Stimulated activated naive CD8-positive, alpha-beta T cell treated with anti-CD3 and anti-CD28 coated beads, Interleukin-15, Interleukin-2, amounts not matched to agents 100 U/mL and 50 U/mL, for 24 hours (primary cell): ENCODE measurements at regions not wholly inside any gene's neighbourhood (a gene's known extent, or its start where the extent isn't known, plus 50 kb on each side); places are given as distances from the start of the nearest gene placed in this dataset.
"Not testable (repeated sequence)": the region's sequence is repeated elsewhere in the genome, so short reads cannot be mapped to it uniquely, and the experiment has no call there.

Experiments used
- ATAC-seq: fragments of 150-1000 bp; cut with Tn5 transposase; one replicate; pipeline ENCODE4 v1.10.0; 2021
- DNase-seq: peaks from one replicate; pipeline ENCODE4 v3.0.0; 2021

DNA sequence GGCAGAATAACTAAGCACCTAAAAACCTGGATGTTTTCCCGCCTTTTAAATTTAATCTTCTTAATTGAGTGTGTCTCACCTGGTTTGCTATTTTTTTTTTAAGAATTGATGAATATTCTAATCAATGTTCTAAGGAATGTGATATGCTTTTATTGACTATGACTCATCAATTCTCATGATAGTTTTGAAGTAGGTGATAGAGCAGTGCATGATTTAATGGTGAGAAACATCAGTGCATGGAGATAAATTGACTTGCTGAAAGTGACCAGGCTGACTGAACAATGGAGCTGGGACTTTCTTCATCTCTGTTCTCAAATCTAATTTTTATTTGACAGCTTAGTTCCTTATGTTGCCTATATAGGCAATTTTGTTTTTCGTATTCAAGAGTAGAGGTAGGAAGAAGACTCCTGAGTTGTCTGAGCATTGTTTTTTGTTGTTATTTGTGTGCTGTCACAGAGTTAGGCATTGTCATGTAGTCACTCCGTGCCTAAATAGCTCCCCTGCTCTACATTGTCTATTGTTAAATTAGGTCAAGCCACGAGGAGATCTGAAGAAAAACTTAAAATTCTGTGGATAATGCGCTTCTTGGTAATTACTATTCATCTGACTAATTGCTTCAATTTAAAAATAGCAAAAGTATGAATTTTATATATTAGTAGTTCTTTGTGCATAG is 59.0 kb upstream of the NUTM2F start:
- peak; percentile 46 for ATAC-seq

DNA sequence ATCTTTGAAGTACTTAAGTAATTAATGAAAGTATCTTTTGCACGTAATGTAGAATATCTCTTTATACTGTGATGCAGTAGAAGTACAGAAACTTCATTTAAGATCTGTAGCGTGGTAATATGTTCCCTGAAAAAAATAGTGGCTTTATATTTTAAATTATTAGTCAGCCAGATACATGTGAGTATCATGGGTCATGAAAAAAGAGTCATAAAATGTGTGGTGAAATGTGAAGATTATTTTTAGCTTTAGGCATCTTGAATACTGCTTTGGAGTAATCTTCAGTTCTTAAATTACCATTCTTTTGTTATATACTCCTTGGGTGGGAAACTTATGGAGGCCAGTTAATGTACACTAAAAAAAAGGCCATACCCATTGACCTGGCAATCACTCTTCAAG is 59.6 kb upstream of the NUTM2F start:
- not testable (repeated sequence) for DNase-seq, ATAC-seq

More for the DNA sequence above, 59.0 kb upstream of the NUTM2F start:
- not testable (repeated sequence) for DNase-seq

DNA sequence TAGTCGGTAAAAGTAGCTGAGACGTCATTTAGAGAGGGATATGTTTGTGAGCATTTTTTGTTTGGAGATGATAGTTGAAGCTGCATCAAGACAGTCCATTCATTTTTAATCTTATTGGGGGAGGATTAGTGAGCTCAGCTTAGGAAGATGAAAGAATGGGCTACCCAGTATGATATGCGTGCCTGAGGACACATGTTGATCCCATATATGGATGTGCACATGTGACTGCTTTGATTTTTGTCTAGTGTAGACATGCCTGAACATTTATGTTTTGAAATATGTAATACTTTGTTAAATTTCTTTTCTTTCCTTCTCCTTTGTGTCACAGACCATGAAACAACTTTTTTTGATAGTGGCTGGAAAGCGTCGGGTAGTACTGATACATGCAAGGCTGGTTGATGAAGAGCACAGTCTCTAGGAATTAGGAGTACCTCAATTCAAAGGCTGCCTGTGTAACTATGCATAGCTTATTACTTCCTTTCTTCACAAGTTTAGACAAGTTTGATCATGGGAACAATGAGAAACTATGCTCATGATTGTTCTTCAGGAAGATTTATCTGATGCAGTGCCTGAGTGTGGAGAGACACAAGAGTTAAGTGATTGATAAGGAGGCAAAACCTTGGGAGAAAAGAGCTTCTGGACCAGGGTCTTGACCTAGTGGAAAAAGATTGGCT is 62.1 kb upstream of the NUTM2F start:
- not testable (repeated sequence) for DNase-seq, ATAC-seq

DNA sequence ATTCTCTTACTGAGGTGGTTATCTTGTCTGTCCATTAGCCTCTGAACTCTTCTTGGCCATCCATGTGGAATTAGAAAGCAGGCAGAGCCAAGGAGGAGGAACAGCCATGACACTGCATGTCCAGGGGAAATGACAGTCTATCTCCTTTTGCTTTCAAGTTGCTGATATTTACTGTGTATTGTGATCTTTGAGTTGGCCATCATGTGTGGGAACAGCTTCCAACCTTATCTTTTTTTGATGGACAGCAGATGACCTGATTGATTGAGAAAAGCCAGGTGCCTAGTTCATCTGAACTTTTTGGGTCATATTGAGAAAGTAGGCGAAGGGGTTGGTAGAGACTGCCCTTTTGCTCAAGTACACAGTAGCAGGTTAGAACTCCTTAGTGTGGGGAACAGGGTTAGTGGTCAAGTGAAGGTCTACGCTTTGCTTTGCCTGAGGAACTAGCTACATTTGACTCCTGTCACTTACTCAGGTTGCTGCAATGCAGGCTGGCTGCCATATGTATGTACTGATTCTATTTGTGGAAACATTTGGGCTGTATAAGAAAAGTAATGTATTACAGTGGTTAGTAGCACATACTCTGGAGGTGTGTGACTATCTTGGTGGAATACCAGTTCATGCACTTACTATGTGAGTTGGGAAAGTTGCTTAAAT is 64.7 kb upstream of the NUTM2F start:
- ATAC-seq, DNase-seq: not testable (repeated sequence)

DNA sequence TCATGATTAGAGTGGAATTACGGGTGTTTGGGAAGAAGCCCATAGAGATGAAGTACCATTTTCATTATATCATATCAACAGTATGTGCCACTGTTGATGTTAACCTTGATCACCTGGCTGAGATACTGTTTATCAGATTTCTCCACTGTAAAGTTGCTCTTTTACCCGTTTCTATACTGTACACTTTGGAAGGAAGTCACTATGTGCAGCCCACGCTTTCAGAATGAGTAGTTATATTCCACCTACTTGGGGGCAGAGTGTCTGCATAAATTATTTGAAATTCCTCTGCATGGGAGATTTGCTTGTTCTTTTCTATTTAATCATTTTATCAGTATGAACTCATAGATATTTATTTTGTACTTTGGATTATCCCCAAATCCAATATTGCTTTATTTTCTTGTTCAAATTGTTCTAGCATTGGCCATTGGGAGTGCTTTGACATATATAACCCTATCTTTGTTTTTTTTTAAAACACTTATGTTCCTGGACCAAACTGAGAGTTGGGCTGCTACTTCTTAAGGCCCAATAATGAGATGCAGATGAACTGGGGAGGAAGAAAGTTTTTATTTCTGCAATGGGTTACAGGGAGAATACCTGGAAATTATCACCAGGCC is 69.4 kb upstream of the NUTM2F start:
- peak; percentile 88 for ATAC-seq
- DNase-seq, result not testable (repeated sequence)

DNA sequence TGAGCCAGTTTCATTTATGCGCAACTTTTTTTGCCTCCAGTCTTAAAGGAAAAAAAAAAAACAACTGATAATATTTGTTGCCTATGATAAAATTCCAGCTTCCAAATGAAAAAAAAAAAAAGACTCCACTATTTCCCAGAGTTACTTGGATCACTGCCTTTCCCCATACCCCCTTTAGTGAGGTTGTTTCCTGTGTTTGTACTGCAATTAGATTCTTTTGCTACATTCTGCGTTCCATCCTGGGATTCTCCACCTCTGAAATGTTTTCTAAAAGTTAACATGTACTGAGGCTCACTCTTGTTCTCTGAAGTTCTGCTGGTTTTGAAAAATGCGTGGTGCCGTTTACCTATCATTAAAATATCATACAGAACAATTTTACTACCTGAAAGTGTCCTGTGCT is 72.0 kb upstream of the NUTM2F start:
- not testable (repeated sequence) for DNase-seq, ATAC-seq

DNA sequence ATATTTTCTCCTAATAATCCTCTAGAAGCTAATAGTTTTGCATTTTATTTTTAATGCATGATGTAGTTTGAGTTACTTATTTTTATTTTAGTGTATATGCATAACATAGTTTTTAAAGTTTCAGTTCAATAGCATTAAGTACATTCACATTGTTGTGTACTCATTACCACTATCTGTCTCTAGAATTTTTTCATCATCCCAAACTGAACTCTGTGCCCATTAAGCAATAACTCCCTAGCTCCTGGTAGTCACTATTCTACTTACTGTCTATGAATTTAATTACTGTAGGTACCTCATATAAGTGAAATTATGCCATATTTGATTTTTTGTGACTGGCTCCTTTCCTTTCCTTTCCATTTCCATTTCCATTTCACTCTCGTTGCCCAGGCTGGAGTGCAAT is 74.4 kb upstream of the NUTM2F start:
- not testable (repeated sequence) for ATAC-seq, DNase-seq

DNA sequence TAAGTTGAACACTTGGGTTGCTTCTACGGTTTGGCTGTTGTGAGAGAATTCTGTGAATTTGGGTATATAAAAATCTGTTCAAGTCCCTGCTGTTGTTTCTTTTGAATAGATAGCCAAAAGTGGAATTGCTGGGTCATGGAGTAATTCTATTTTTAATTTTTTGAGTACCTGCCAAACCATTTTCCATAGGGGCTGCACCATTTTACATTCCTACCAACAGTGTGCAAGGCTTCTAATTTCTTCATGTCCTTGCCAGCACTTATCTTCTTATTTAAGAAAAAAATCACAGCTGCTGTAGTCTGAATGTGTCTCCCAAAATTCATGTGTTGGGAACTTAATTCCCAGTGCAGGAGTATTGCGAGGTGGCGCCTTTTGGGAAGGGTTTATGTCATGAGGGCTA is 75.1 kb upstream of the NUTM2F start:
- not testable (repeated sequence) for DNase-seq, ATAC-seq

DNA sequence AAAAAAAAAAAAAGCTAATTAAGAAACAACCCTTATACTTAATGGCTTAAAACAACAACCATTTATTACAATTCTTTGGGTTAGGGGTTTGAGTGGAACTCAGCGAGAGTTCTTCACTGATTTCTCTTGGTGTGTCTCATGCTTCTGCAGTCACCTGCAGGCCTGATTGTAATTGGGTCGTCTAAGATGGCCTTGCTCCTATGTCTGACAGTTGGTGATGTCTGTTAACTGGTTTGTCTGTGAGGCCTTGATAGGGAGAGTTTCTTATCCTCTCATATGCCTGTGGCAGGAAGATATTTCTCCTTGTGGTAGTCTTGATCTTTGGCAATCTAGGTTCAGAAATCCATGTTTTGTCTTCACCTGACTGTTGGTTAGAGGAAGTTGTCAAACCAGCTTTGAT is 85.2 kb upstream of the NUTM2F start:
- not testable (repeated sequence) for DNase-seq, ATAC-seq

DNA sequence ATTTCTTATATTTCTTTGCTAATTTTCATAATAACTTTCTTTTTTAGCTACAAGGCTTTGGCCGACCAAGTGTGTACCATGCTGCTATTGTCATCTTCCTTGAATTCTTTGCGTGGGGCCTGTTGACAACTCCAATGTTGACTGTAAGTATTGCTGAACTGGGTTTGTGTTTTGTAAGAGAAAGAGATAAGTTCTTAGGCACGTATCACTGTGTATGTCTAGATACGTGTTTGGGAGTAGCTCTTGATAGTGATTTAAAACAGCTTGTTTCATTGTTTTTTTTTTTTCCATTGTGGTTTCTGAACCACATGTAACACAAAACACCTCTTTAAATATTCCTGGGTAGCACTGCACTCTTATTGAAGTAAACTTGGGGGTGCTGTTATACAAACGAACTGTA is 86.7 kb upstream of the NUTM2F start:
- DNase-seq, result not testable (repeated sequence)
- peak; percentile 59 for ATAC-seq

DNA sequence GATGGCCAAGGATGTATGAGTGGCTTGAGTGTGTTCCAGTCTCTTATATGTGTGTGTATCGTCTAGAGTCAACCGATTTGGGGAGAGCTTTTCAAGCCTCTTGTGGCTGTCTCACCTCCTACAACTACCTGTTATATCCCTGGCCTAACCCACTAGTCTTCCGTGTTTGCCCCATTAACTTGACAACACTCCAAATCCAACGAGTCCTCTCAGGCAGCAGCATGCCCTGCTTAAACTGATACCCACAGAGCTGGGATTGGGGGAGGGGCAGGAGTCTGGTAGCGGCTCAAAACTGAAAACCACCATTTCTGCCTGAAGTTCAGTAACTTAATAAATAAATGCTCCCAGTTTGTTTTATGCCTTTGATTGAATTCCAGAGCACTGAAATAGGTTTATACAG is 91.7 kb upstream of the NUTM2F start:
- ATAC-seq, DNase-seq: not testable (repeated sequence)

DNA sequence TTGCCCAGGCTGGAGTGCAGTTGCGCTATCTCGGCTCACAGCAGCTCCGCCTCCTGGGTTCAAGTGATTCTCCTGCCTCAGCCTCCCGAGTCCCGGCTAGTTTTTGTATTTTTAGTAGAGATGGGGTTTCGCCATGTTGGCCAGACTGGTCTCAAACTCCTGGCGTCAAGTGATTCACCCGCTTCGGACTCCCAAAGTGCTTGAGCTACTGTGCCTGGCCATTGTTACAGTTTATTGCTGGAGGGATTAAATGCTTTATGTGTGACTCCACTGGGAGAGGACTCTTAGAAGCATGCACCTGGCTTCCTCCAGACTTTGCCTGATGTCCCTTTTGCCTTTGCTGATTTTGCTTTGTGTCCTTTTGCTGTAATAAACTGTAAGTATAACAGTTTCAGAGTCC is 93.5 kb upstream of the NUTM2F start:
- not testable (repeated sequence) for ATAC-seq, DNase-seq

DNA sequence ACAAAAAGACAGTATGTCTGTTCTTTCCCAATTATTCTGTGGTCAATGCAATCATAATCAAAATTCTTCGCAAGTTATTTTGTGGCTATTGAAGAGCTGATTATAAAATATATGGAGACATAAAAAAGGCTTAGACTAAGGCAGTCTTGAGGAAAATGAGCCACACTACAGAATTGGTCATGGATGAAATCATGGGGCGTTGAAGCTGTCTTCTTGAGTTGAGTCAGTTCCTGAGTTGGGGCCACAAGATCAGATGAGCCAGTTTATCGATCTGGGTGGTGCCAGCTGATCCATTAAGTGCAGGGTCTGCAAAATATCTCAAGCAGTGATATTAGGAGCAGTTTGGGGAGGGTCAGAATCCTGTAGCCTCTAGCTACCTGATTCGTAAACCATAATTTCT is 96.9 kb upstream of the NUTM2F start:
- DNase-seq, result not testable (repeated sequence)
- peak; percentile 46 for ATAC-seq

DNA sequence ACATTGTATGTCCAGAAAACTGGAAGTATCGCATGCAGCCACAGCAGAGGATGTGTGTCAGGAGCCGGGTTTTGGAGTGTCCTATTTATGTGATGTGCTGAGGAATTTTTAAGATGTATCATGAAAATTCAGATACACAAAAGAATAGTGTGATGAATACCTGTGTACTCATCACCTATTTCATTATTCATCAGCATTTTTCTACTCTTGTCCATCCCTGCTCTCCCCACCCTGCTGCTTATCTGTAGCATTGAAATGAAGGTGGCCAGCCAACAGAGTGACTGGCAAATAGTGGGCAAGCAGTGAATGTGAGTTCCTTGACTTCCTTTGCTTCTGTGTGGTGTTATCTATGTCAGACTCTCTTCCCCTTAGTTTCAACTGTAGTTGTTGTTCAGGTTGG is 108.7 kb upstream of the NUTM2F start:
- ATAC-seq, DNase-seq: not testable (repeated sequence)

DNA sequence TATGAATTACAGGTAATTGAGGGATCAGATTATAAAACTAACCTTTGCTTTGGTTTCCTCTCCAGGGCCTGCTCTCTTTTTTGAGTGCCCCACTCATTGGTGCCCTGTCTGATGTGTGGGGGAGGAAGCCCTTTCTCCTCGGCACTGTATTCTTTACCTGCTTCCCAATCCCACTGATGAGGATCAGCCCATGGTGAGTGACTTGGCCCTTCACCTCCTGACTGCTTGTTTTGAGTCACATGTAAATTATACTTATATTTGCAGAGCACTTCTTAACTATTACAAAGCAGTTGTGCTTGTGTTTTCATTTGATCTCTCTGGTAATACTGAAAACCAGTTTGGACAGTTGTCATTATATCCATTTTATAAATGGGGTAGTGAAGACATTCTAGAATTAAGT is 109.9 kb upstream of the NUTM2F start:
- not testable (repeated sequence) for ATAC-seq, DNase-seq

DNA sequence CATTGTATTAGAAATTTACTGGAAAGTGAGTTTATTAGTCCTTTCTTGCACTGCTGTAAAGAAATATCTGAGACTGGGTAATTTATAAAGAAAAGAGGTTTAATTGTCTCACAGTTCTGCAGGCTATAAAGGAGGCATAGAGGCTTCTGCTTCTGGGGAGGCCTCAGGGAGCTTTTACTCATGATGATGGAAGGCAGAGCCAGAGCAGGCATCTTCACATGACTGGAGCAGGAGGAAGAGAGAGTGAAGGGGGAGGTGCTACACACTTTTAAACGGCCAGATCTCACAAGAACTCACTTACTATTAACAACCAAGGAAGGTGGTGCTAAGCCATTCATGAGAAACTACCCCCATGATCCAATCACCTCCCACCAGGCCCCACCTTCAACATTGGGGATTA is 112.7 kb upstream of the NUTM2F start:
- ATAC-seq, DNase-seq: not testable (repeated sequence)

DNA sequence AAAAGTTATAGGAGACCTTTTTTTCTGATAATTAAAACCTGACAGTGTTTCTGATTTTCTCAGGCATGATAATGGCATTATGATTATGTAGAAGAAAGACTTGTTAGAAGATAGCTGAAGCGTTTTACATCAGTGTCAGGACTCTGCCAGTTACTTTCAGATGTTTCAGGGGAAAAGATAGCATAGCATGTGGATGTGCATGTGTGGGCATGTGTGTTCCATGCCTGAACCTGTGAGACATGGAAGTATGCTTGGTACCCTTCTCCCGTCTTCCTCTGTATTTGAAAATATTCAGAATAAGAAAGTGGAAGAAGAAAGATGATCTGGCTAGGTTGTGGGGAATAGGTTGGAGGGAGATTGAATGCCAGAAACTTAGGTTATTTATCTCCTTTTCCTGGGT is 113.1 kb upstream of the PCAT7 start:
- no peak for ATAC-seq
- no peak for DNase-seq

DNA sequence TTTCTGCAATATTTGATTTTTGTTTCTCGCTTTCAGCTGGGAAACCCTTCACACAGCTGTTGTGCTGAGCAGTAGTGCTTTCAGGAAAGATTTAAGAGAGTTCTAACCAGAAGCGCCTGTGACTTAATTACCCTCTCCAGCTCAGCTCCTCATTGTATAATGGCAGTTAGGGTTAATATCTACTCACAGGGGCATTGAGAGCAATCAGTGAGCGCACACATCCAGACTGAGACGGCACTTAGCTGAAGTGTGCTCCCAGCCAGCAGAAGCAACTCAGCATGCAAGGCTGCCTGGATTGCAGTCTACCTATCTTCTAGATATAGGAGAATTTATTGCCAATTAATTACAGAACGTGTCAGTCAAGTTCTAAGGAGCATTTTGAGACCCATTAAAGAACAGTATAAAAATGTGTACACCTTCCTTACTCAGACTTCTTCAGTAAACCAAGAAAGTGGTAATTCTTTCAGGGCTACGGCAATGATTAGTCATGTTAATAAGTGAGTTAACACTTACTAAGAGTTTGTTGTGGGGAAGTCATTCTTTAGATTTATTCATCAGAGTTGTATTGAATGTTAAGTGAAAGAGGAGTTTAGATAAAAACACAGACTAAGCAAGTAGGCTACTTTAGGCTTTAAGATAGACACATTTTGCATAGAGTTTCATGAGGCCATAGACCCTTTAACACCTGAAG is 111.7 kb upstream of the PCAT7 start:
- DNase-seq, result no peak
- ATAC-seq, result no peak

DNA sequence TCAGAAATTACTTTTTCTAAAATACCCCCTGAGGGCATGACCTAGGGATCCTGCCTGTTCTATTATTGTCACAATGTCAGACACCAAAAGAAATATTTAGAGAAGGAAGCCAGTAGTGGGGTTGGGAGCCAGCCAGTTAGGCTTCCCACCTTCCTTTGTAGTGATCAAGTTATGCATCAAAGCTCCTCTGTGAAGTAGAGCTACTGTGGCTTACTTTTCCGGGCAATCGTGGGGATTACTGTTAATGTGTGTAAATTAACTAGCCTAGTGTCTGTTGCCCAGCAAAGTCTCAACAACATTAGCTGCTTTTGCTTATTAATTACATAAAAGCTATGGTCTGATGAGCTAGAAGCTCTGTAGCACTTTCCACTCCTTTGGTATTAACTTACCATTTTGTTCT is 109.0 kb upstream of the PCAT7 start:
- no peak for ATAC-seq
- DNase-seq, result no peak

DNA sequence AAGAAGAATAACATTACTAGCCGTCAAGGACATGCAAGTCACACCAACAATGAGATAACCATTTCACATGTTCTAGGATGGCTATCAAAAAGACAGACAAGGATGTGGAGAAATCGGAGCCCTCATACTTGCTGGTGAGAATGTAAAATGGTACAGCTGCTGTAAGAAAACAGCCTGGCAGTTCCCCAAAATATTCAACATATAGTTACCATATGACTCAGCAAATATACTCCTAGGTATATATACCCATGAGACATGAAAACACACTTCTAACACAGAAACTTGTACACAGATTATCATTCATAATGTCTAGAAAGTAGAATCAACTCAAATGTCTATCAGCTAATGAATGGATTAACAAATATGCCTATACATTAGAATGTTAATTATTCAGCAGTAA is 105.4 kb upstream of the PCAT7 start:
- DNase-seq (no peak), ATAC-seq (no peak)

DNA sequence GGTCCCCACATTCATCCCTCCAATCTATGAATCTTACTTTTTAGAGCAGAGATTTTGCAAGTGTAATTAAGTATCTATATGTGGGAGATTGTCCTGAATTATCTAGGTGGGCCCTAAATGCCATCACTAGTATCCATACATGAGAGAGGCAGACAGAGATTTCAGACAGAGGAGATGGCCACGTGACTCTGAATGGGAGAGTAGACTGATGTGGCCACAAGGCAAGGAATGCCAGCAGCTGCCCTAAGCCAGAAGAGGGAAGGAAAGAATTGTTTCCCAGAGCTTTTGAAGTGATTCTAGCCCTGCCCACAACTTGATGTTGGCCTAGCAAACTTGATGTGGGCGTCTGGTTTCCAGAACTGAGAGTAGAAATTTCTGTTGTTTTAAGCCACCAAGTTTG is 90.1 kb upstream of the PCAT7 start:
- DNase-seq (no peak), ATAC-seq (no peak)

DNA sequence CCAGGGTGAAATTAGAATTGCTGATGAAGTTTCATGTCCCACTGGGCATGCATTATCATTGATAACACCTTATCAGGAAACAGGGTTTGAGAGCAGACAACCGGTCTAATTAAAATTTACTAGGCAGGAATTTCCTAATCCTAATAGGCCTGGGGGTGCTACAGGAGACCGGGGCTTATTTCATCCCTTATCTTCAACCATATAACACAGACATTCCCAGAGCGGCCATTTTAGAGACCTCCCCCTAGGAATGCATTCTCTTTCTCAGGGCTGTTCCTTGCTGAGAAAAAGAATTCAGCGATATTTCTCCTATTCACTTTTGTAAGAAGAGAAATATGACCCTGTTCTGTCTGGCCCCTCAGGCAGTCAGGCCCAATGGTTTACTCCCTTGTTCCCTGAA is 82.8 kb upstream of the PCAT7 start:
- ATAC-seq, DNase-seq: not testable (repeated sequence)
